Astrocyte (in vitro differentiated cells and primary cell): ENCODE measurements at regions not wholly inside any gene's neighbourhood (a gene's known extent, or its start where the extent isn't known, plus 50 kb on each side); places are given as distances from the start of the nearest gene placed in this dataset.
A peak's percentile ranks its signal among the peaks of the same experiment; 100 is the strongest.

Experiments used
- DNase-seq: peaks from one replicate; pipeline ENCODE4 v3.0.0-alpha.2; 2010; ENCODE audit warnings: low read depth
- FAIRE-seq: peaks from 2 replicates; lab custom pipeline; 2011; peaks lifted over from hg19 to GRCh38; lab: Jason Lieb, UNC
- H2AFZ ChIP-seq: 2 replicates; pipeline ENCODE4 v1.6.0; 2012; ENCODE audit warnings: low read depth, low read length, inconsistent platforms
- H3K27ac ChIP-seq: 2 replicates; pipeline ENCODE4 v1.5.1; 2011; ENCODE audit warnings: low read depth, low read length, inconsistent platforms
- H3K27me3 ChIP-seq: 2 replicates; pipeline ENCODE4 v1.6.0; 2011; ENCODE audit warnings: low read length, inconsistent platforms; ENCODE audit not compliant: insufficient read depth
- H3K36me3 ChIP-seq: 2 replicates; pipeline ENCODE4 v1.5.1; 2011; ENCODE audit warnings: low read length, inconsistent platforms; ENCODE audit not compliant: insufficient read depth
- H3K4me1 ChIP-seq: 2 replicates; pipeline ENCODE4 v1.5.1; 2011; ENCODE audit warnings: low read length, inconsistent platforms; ENCODE audit not compliant: insufficient read depth
- H3K4me2 ChIP-seq: 2 replicates; pipeline ENCODE4 v1.6.0; 2012; ENCODE audit warnings: low read length, inconsistent platforms
- H3K4me3 ChIP-seq: 2 replicates; pipeline ENCODE4 v1.5.1; 2011; ENCODE audit warnings: low read depth, mild to moderate bottlenecking, low read length, inconsistent platforms; ENCODE audit not compliant: insufficient read depth
- H3K79me2 ChIP-seq: 2 replicates; pipeline ENCODE4 v1.6.0; 2012; ENCODE audit warnings: mild to moderate bottlenecking, low read length, inconsistent platforms; ENCODE audit not compliant: insufficient read depth
- H3K9ac ChIP-seq: 2 replicates; pipeline ENCODE4 v1.6.0; 2012; ENCODE audit warnings: mild to moderate bottlenecking, low read length, inconsistent platforms
- H3K9me3 ChIP-seq: 2 replicates; pipeline ENCODE4 v1.5.1; 2012; ENCODE audit warnings: low read depth, mild to moderate bottlenecking, low read length, inconsistent platforms; ENCODE audit not compliant: insufficient read depth
- H4K20me1 ChIP-seq: 2 replicates; pipeline ENCODE4 v1.6.0; 2012; ENCODE audit warnings: low read length, inconsistent platforms; ENCODE audit not compliant: insufficient read depth
- H3K27ac Mint-ChIP-seq: one replicate; pipeline ENCODE4 v1.8.0; 2021; ENCODE audit warnings: mild to moderate bottlenecking, mixed read lengths; ENCODE audit not compliant: unreplicated experiment
- H3K27me3 Mint-ChIP-seq: one replicate; pipeline ENCODE4 v1.8.0; 2021; ENCODE audit warnings: low read depth, mixed read lengths; ENCODE audit not compliant: unreplicated experiment
- H3K36me3 Mint-ChIP-seq: one replicate; pipeline ENCODE4 v1.8.0; 2021; ENCODE audit warnings: low read depth, mixed read lengths; ENCODE audit not compliant: unreplicated experiment
- H3K4me1 Mint-ChIP-seq: one replicate; pipeline ENCODE4 v1.8.0; 2021; ENCODE audit warnings: low read depth, mixed read lengths; ENCODE audit not compliant: unreplicated experiment
- H3K4me3 Mint-ChIP-seq: one replicate; pipeline ENCODE4 v1.8.0; 2021; ENCODE audit warnings: mild to moderate bottlenecking, moderate library complexity, mixed read lengths; ENCODE audit not compliant: unreplicated experiment
- H3K9me3 Mint-ChIP-seq: one replicate; pipeline ENCODE4 v1.8.0; 2021; ENCODE audit warnings: mild to moderate bottlenecking, mixed read lengths; ENCODE audit not compliant: unreplicated experiment
- EZH2 ChIP-seq: IDR thresholded peaks from 2 replicates; pipeline ENCODE4 v1.6.1; 2012; ENCODE audit warnings: mild to moderate bottlenecking, low read length, inconsistent platforms; ENCODE audit not compliant: insufficient read depth
- TF ChIP-seq, protein P1 (sequence below): IDR thresholded peaks from 2 replicates; pipeline ENCODE4 v1.5.1; 2011; ENCODE audit warnings: low read depth, mild to moderate bottlenecking, inconsistent platforms, low read length, moderate library complexity; ENCODE audit not compliant: insufficient read depth

DNA sequence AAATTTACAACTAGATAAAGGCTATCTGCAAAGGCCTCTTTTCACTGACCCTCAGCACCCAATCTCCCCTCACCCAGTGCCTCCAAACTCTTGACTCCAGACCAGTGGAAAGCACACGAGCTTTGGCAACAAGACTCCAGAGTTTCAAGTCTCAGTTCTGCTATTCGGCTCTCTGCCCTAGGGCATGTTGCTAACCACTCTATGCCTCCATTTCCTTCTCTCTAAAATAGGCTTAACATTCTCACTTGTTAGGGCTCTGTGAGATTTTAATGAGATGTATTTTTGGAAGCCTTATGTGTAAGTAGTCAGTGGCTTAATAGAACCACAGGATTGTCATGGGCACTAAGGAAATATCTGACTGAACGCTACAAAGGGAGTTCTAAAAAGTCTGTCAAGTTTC, 116.5 kb upstream of the IQCM start:
- no peaks in the 10 kb centered on the region for H3K79me2 ChIP-seq
- no peak overlapping the region for H3K4me3 ChIP-seq
- no peaks in the 10 kb centered on the region for H3K36me3 ChIP-seq
- no peaks in the 10 kb centered on the region for H3K4me1 Mint-ChIP-seq
- no peak for DNase-seq
- H2AFZ ChIP-seq: no peak overlapping the region
- H3K27ac Mint-ChIP-seq: no peak overlapping the region
- no peak for FAIRE-seq
- no peaks in the 10 kb centered on the region for H4K20me1 ChIP-seq
- H3K4me2 ChIP-seq: no peak overlapping the region
- H3K9ac ChIP-seq: no peak overlapping the region
- H3K9me3 Mint-ChIP-seq: no peaks in the 10 kb centered on the region
- no peaks in the 10 kb centered on the region for H3K9me3 ChIP-seq
- TF ChIP-seq EZH2: no peak
- TF ChIP-seq, protein P1, sequence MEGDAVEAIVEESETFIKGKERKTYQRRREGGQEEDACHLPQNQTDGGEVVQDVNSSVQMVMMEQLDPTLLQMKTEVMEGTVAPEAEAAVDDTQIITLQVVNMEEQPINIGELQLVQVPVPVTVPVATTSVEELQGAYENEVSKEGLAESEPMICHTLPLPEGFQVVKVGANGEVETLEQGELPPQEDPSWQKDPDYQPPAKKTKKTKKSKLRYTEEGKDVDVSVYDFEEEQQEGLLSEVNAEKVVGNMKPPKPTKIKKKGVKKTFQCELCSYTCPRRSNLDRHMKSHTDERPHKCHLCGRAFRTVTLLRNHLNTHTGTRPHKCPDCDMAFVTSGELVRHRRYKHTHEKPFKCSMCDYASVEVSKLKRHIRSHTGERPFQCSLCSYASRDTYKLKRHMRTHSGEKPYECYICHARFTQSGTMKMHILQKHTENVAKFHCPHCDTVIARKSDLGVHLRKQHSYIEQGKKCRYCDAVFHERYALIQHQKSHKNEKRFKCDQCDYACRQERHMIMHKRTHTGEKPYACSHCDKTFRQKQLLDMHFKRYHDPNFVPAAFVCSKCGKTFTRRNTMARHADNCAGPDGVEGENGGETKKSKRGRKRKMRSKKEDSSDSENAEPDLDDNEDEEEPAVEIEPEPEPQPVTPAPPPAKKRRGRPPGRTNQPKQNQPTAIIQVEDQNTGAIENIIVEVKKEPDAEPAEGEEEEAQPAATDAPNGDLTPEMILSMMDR: no peak
- no peak overlapping the region for H3K4me3 Mint-ChIP-seq
- no peaks in the 10 kb centered on the region for H3K27me3 ChIP-seq
- no peaks in the 10 kb centered on the region for H3K4me1 ChIP-seq
- H3K27ac ChIP-seq: no peak overlapping the region
- H3K36me3 Mint-ChIP-seq: no peaks in the 10 kb centered on the region
- peaks cover 4% of the 10 kb centered on the region for H3K27me3 Mint-ChIP-seq

DNA sequence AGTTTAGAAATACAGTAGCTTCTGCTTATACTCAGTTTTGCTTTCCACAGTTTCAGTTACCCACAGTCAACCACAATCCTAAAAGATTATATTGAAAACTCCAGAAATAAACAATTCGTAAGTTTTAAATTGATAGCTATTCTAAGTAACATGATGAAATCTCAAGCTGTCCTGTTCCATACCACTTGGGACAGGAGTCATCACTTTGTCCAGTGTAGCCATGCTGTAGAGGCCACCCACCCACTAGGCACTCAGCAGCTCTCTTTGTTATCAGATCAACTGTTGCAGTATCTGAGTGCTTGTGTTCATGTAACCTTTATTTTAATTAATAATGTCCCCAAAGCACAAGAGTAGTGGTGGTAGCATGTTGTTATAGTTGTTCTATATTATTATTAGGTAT, 117.5 kb upstream of the IQCM start:
- Histone ChIP-seq H3K27ac (no peak overlapping the region), H3K9me3 (no peaks in the 10 kb centered on the region), H3K4me1 (no peaks in the 10 kb centered on the region), H2AFZ (no peak overlapping the region), H3K79me2 (no peaks in the 10 kb centered on the region), H3K9ac (no peak overlapping the region), H3K36me3 (no peaks in the 10 kb centered on the region), H3K4me3 (no peak overlapping the region), H3K4me2 (no peak overlapping the region), H3K27me3 (no peaks in the 10 kb centered on the region), H4K20me1 (no peaks in the 10 kb centered on the region)
- H3K27ac Mint-ChIP-seq: no peak overlapping the region
- no peaks in the 10 kb centered on the region for H3K9me3 Mint-ChIP-seq
- no peak for FAIRE-seq
- TF ChIP-seq, protein P1: no peak
- TF ChIP-seq EZH2: no peak
- DNase-seq: no peak
- H3K36me3 Mint-ChIP-seq: no peaks in the 10 kb centered on the region
- no peak overlapping the region for H3K4me3 Mint-ChIP-seq
- no peaks in the 10 kb centered on the region for H3K4me1 Mint-ChIP-seq
- H3K27me3 Mint-ChIP-seq: peaks cover 4% of the 10 kb centered on the region

DNA sequence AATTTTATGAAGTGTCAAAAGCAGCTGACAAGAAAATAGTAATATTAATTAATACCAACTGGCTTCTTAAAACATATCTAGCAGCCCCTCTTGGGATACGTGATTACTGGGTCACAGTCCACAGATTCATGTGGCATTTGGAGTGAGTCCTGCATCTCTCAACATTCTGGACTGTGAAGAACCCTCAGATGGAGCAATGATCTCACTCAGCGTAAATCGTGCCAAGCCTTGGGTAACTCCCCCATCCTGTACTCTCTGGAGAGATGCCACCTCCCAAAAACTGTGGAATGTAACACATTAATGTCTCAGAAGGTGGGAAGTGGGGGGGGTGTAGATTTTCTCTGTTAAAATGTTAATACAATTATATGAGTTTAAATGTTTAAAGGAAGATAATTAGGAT, 118.2 kb upstream of the IQCM start:
- no peak overlapping the region for H3K4me3 ChIP-seq
- H2AFZ ChIP-seq: no peak overlapping the region
- Mint-ChIP-seq H3K9me3 (no peaks in the 10 kb centered on the region), H3K4me3 (no peak overlapping the region), H3K27me3 (peaks cover 4% of the 10 kb centered on the region), H3K27ac (no peak overlapping the region), H3K36me3 (no peaks in the 10 kb centered on the region), H3K4me1 (no peaks in the 10 kb centered on the region)
- DNase-seq (peak; percentile 44), FAIRE-seq (no peak)
- H3K27me3 ChIP-seq: no peaks in the 10 kb centered on the region
- H3K4me2 ChIP-seq: no peak overlapping the region
- no peaks in the 10 kb centered on the region for H3K4me1 ChIP-seq
- TF ChIP-seq EZH2: no peak
- TF ChIP-seq, protein P1: no peak
- H4K20me1 ChIP-seq: no peaks in the 10 kb centered on the region
- no peaks in the 10 kb centered on the region for H3K79me2 ChIP-seq
- H3K36me3 ChIP-seq: no peaks in the 10 kb centered on the region
- H3K9me3 ChIP-seq: no peaks in the 10 kb centered on the region
- no peak overlapping the region for H3K9ac ChIP-seq
- H3K27ac ChIP-seq: no peak overlapping the region
